HCT116 (cell line): ENCODE measurements at regions not wholly inside any gene's neighbourhood (a gene's known extent, or its start where the extent isn't known, plus 50 kb on each side); places are given as distances from the start of the nearest gene placed in this dataset.

Experiments
- ATAC-seq: fragments of 200-7000 bp; cut with Tn5 transposase; 2 replicates; pipeline ENCODE4 v1.9.1; 2020; ENCODE audit warnings: mild to moderate bottlenecking, moderate library complexity
- BruUV-seq: library from RNA; stranded (reverse); fragments of 400-500 nt; replicated peaks from 2 replicates; lab custom pipeline; 2021; lab: Mats Ljungman, UMichigan
- CTCF ChIA-PET: fragments of 300-600 bp; sonication (Branson Sonifier 250); formaldehyde crosslinking; loops from one replicate; lab custom pipeline; 2021; ENCODE audit warnings: antibody characterized with exemption; lab: Charles Lee
- POLR2A ChIA-PET: fragments of 300-600, 350-600 bp; sonication (Branson Sonifier 250); formaldehyde crosslinking; loops from one replicate; lab custom pipeline; 2021; ENCODE audit warnings: antibody characterized with exemption; lab: Charles Lee
- RAD21 ChIA-PET, 2 experiments: fragments of 300-600 bp; sonication (Branson Sonifier 250); formaldehyde crosslinking; loops; one replicate each; lab custom pipeline; 2023; ENCODE audit warnings: low total read pairs in 2 of 2; ENCODE audit not compliant: uncharacterized antibody in 2 of 2, unreplicated experiment in 2 of 2, low non-redundant PET in 1 of 2; lab: Charles Lee
- DNase-seq: peaks from one replicate; pipeline ENCODE4 v3.0.0-alpha.2; 2010; ENCODE audit warnings: low read depth, low spot score
- H2AFZ ChIP-seq: fragments of 200-600 bp; shearing (Covaris generic), sonication (generic); 2 replicates; pipeline ENCODE4 v1.6.1; 2017; ENCODE audit warnings: low read depth, mixed run types, mixed read lengths, antibody characterized with exemption, low read length; ENCODE audit not compliant: poor library complexity, severe bottlenecking
- H3K27ac ChIP-seq: 2 replicates; pipeline ENCODE4 v1.5.1; 2012; ENCODE audit warnings: low read depth, low read length
- H3K27me3 ChIP-seq: fragments of 200-600 bp; sonication (generic); 2 replicates; pipeline ENCODE4 v1.6.1; 2016; ENCODE audit warnings: mixed run types, low read length, mixed read lengths; ENCODE audit not compliant: insufficient read depth
- H3K36me3 ChIP-seq, 2 experiments: fragments of 200-500 bp in 1 of 2; fragments of 200-600 bp in 1 of 2; sonication (Bioruptor generic) in 1 of 2; sonication (generic) in 1 of 2; 2 replicates each; pipeline versions ENCODE4 v1.5.1 to v1.6.1; 2014 to 2016; ENCODE audit warnings: low read length in 2 of 2, inconsistent platforms in 1 of 2, mixed read lengths in 1 of 2, mixed run types in 1 of 2; ENCODE audit not compliant: insufficient read depth in 2 of 2, control insufficient read depth in 1 of 2
- H3K4me1 ChIP-seq, 2 experiments: fragments of 200-600 bp in 1 of 2; sonication (generic) in 1 of 2; 2 replicates each; pipeline versions ENCODE4 v1.5.1 to v1.6.1; 2012 to 2017; ENCODE audit warnings: low read length in 2 of 2, inconsistent platforms in 1 of 2, mild to moderate bottlenecking in 1 of 2, mixed read lengths in 1 of 2, mixed run types in 1 of 2, moderate library complexity in 1 of 2; ENCODE audit not compliant: insufficient read depth in 2 of 2, control insufficient read depth in 1 of 2
- H3K4me2 ChIP-seq: fragments of 200-600 bp; sonication (generic); 2 replicates; pipeline ENCODE4 v1.6.1; 2017; ENCODE audit warnings: mixed run types, low read length, mixed read lengths
- H3K4me3 ChIP-seq, 2 experiments: fragments of 200-600 bp in 1 of 2; sonication (generic) in 1 of 2; replicated peaks in 1 of 2; 2 replicates each; pipeline ENCODE4 v1.5.1; 2011 to 2016; ENCODE audit warnings: low read length in 2 of 2, control low read depth in 1 of 2, low read depth in 1 of 2, mild to moderate bottlenecking in 1 of 2, mixed read lengths in 1 of 2, mixed run types in 1 of 2
- H3K79me2 ChIP-seq: fragments of 200-600 bp; sonication (generic); 2 replicates; pipeline ENCODE4 v1.6.1; 2017; ENCODE audit warnings: mild to moderate bottlenecking, mixed run types, low read length, moderate library complexity, mixed read lengths; ENCODE audit not compliant: insufficient read depth
- H3K9ac ChIP-seq: fragments of 200-600 bp; sonication (generic); 2 replicates; pipeline ENCODE4 v1.6.1; 2016; ENCODE audit warnings: low read length, mixed read lengths
- H3K9me2 ChIP-seq: fragments of 200-600 bp; sonication (generic), shearing (Covaris generic); 2 replicates; pipeline ENCODE4 v1.6.1; 2017; ENCODE audit warnings: mixed run types, mild to moderate bottlenecking, moderate library complexity; ENCODE audit not compliant: insufficient read depth
- H3K9me3 ChIP-seq, 2 experiments: fragments of 200-500 bp in 1 of 2; fragments of 200-600 bp in 1 of 2; sonication (Bioruptor generic) in 1 of 2; sonication (generic) in 1 of 2; 2 replicates each; pipeline ENCODE4 v1.6.1; 2014 to 2017; ENCODE audit warnings: low read length in 2 of 2, mixed read lengths in 2 of 2, inconsistent platforms in 1 of 2, low read depth in 1 of 2, mild to moderate bottlenecking in 1 of 2, mixed run types in 1 of 2, moderate library complexity in 1 of 2; ENCODE audit not compliant: control insufficient read depth in 1 of 2, insufficient read depth in 1 of 2
- H4K20me1 ChIP-seq: fragments of 200-600 bp; sonication (generic), shearing (Covaris generic); 2 replicates; pipeline ENCODE4 v1.6.1; 2017; ENCODE audit warnings: mixed run types, mild to moderate bottlenecking, moderate library complexity; ENCODE audit not compliant: insufficient read depth
- ATF3 ChIP-seq: IDR thresholded peaks from 2 replicates; pipeline ENCODE4 v1.6.1; 2012
- CBX3 ChIP-seq: IDR thresholded peaks from 2 replicates; pipeline ENCODE4 v1.6.1; 2012; ENCODE audit warnings: low read depth
- EGR1 ChIP-seq: IDR thresholded peaks from 2 replicates; pipeline ENCODE4 v1.6.1; 2012; ENCODE audit warnings: low read depth
- ELF1 ChIP-seq: IDR thresholded peaks from 2 replicates; pipeline ENCODE4 v1.6.1; 2012; ENCODE audit warnings: low read depth, borderline replicate concordance
- EZH2 ChIP-seq: fragments of 200-600 bp; sonication (generic); IDR thresholded peaks from 2 replicates; pipeline ENCODE4 v1.6.1; 2017; ENCODE audit warnings: antibody characterized with exemption, mixed run types
- EZH2phosphoT487 ChIP-seq: fragments of 200-600 bp; IDR thresholded peaks from 2 replicates; pipeline ENCODE4 v1.6.1; 2018; ENCODE audit warnings: antibody characterized with exemption, borderline replicate concordance
- FOSL1 ChIP-seq: IDR thresholded peaks from 2 replicates; pipeline ENCODE4 v1.6.1; 2012; ENCODE audit warnings: low read depth
- JUND ChIP-seq: IDR thresholded peaks from 2 replicates; pipeline ENCODE4 v1.6.1; 2012
- MAX ChIP-seq: IDR thresholded peaks from 2 replicates; pipeline ENCODE4 v1.6.1; 2012
- POLR2AphosphoS5 ChIP-seq: IDR thresholded peaks from 2 replicates; pipeline ENCODE4 v1.6.1; 2011; ENCODE audit warnings: mild to moderate bottlenecking, low read depth, low read length, moderate library complexity
- RAD21 ChIP-seq: IDR thresholded peaks from 2 replicates; pipeline ENCODE4 v1.6.1; 2012; ENCODE audit warnings: low read depth, mild to moderate bottlenecking
- REST ChIP-seq: IDR thresholded peaks from 2 replicates; pipeline ENCODE4 v1.6.1; 2012; ENCODE audit warnings: low read depth
- SIN3A ChIP-seq: IDR thresholded peaks from 2 replicates; pipeline ENCODE4 v1.6.1; 2012; ENCODE audit warnings: low read depth
- ZBTB33 ChIP-seq: IDR thresholded peaks from 2 replicates; pipeline ENCODE4 v1.6.1; 2011; ENCODE audit warnings: mild to moderate bottlenecking, low read length, moderate library complexity; ENCODE audit not compliant: insufficient replicate concordance; ENCODE audit errors: extremely low read depth
- ZFX ChIP-seq: fragments of 450-650 bp; IDR thresholded peaks from 2 replicates; pipeline ENCODE4 v1.6.1; 2017
- intact Hi-C: fragments of 100-400 bp; cut with micrococcal nuclease; formaldehyde crosslinking; loops from 2 replicates; pipeline ENCODE4 v1.10.0; 2022

GRCh38 chr5:72744136-72744535 is 72.3 kb upstream of the TNPO1 start:
- Histone ChIP-seq H3K9me3 (no peaks in the 10 kb centered on the region), H4K20me1 (no peaks in the 10 kb centered on the region), H3K4me1 (no peaks in the 10 kb centered on the region), H3K9me2 (no peaks in the 10 kb centered on the region), H3K27ac (no peak overlapping the region), H3K4me2 (no peak overlapping the region), H3K27me3 (no peaks in the 10 kb centered on the region), H3K36me3 (no peaks in the 10 kb centered on the region), H2AFZ (no peak overlapping the region), H3K9ac (no peak overlapping the region), H3K4me3 (no peak overlapping the region), H3K79me2 (no peaks in the 10 kb centered on the region)
- POLR2A ChIA-PET, result no interaction called here
- ATAC-seq (no peak), DNase-seq (no peak)
- CTCF ChIA-PET, result no interaction called here
- intact Hi-C loops, result no loop called here
- RAD21 ChIA-PET, result no interaction called here
- BruUV-seq, result no TSS peak
- TF ChIP-seq ZBTB33 (no peak), RAD21 (no peak), REST (no peak), POLR2AphosphoS5 (no peak), MAX (no peak), JUND (no peak), ELF1 (no peak), FOSL1 (no peak), EZH2phosphoT487 (no peak), CBX3 (no peak), EGR1 (no peak), ZFX (no peak), SIN3A (no peak), EZH2 (no peak), ATF3 (no peak)
